ENCODE measurements at regions not wholly inside any gene's neighbourhood (a gene's known extent, or its start where the extent isn't known, plus 50 kb on each side); places are given as distances from the start of the nearest gene placed in this dataset.

GRCh38 chr1:195909061-195909460 is 699.2 kb downstream of the KCNT2 start:
- TF ChIP-seq, protein P1, sequence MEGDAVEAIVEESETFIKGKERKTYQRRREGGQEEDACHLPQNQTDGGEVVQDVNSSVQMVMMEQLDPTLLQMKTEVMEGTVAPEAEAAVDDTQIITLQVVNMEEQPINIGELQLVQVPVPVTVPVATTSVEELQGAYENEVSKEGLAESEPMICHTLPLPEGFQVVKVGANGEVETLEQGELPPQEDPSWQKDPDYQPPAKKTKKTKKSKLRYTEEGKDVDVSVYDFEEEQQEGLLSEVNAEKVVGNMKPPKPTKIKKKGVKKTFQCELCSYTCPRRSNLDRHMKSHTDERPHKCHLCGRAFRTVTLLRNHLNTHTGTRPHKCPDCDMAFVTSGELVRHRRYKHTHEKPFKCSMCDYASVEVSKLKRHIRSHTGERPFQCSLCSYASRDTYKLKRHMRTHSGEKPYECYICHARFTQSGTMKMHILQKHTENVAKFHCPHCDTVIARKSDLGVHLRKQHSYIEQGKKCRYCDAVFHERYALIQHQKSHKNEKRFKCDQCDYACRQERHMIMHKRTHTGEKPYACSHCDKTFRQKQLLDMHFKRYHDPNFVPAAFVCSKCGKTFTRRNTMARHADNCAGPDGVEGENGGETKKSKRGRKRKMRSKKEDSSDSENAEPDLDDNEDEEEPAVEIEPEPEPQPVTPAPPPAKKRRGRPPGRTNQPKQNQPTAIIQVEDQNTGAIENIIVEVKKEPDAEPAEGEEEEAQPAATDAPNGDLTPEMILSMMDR (IDR thresholded peaks at IDR 0.05; ENCODE audit: borderline replicate concordance, insufficient read depth, low read depth, low read length) = no peak
- no peak overlapping the region for H3K4me3 ChIP-seq (ENCODE audit: low read depth, low read length)

GRCh38 chr1:195908121-195908520 is 700.1 kb downstream of the KCNT2 start:
- TF ChIP-seq, protein P1 (IDR thresholded peaks at IDR 0.05; ENCODE audit: borderline replicate concordance, insufficient read depth, low read depth, low read length) = no peak
- H3K4me3 ChIP-seq (ENCODE audit: low read depth, low read length) = no peak overlapping the region

DNA sequence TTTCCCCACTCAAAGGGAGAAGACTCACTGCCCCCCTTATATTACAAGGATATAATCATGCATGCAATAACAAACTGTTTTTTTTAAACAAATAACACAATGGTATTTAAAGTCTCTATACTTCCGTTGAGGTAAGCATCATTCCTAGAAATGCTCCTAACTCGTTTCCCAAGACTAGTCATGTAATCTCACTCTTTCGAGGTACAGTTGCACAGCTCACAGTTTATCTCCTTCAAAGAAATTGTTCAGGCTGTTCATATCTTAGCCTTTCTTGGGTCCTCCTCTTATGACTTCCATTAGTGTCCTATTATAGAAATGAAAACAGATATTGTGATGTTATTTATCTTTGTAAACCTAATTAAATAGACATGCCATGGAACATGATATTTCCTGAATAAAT is 705.0 kb downstream of the KCNT2 start:
- no peak overlapping the region for H3K4me3 ChIP-seq (ENCODE audit: low read depth, low read length)
- TF ChIP-seq, protein P1 (IDR thresholded peaks at IDR 0.05; ENCODE audit: borderline replicate concordance, insufficient read depth, low read depth, low read length) = no peak

- H3K4me3 ChIP-seq (ENCODE audit: low read depth, low read length) = no peak overlapping the region
- TF ChIP-seq, protein P1 (IDR thresholded peaks at IDR 0.05; ENCODE audit: borderline replicate concordance, insufficient read depth, low read depth, low read length) = no peak
Observed at GRCh38 chr1:195902779-195903178, 705.5 kb downstream of the KCNT2 start.

- TF ChIP-seq, protein P1 (IDR thresholded peaks at IDR 0.05; ENCODE audit: borderline replicate concordance, insufficient read depth, low read depth, low read length) = no peak
- H3K4me3 ChIP-seq (ENCODE audit: low read depth, low read length) = no peak overlapping the region
Observed at GRCh38 chr1:195899762-195900352, 708.4 kb downstream of the KCNT2 start.

- no peak overlapping the region for H3K4me3 ChIP-seq (ENCODE audit: low read depth, low read length)
- TF ChIP-seq, protein P1 (IDR thresholded peaks at IDR 0.05; ENCODE audit: borderline replicate concordance, insufficient read depth, low read depth, low read length) = no peak
Observed at GRCh38 chr1:195898924-195899323, 709.3 kb downstream of the KCNT2 start.

GRCh38 chr1:195898373-195898772 is 709.9 kb downstream of the KCNT2 start:
- TF ChIP-seq, protein P1 (IDR thresholded peaks at IDR 0.05; ENCODE audit: borderline replicate concordance, insufficient read depth, low read depth, low read length) = no peak
- no peak overlapping the region for H3K4me3 ChIP-seq (ENCODE audit: low read depth, low read length)

Data from GM12875 (cell line).